Posterior cingulate gyrus (tissue), 11 donors: ENCODE measurements at regions not wholly inside any gene's neighbourhood (a gene's known extent, or its start where the extent isn't known, plus 50 kb on each side); places are given as distances from the start of the nearest gene placed in this dataset.
A peak's percentile ranks its signal among the peaks of the same experiment; 100 is the strongest.
"Not testable (repeated sequence)": the region's sequence is repeated elsewhere in the genome, so short reads cannot be mapped to it uniquely, and the experiment has no call there.

Experiments
- DNase-seq, 10 donors: peaks; one replicate each; pipeline versions ENCODE4 v3.0.0 to v3.0.0-alpha.2; 2020 to 2021; ENCODE audit warnings: mixed read lengths in 3 of 10
- intact Hi-C: fragments of 100-400 bp; cut with DNase I; formaldehyde crosslinking; loops from one replicate; pipeline ENCODE4 v1.15.1; 2023

DNA sequence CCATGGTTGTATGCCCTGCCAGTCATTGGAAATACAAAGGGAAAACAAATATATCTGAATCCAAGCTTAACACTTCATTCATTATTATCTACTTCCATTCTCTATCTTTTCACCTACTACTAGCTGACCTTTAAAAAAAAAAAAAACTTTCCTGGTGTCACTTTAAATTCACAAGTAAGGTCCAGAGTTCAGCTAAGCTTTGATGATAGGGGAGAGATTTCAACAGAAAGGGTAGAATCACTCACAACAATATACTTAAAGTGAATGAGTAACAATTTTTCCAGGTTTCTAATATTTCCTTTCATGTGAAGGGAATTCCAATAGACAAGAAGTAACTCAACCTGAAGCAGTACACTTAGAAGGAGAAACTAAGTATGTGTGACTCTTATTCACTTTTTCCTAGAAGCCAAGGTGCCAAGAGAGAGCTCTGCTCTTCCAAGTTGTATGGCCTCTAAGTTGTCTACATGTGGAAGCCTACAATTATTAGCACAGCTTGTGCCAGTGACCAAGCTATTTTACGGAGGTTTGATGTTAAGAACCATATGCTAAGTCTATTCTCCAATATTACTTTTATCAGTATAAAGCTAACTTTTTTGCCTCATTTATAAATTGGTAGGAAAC is 371.7 kb downstream of the TENT5A start:
- intact Hi-C loops, result no loop called here
- no peak for DNase-seq

DNA sequence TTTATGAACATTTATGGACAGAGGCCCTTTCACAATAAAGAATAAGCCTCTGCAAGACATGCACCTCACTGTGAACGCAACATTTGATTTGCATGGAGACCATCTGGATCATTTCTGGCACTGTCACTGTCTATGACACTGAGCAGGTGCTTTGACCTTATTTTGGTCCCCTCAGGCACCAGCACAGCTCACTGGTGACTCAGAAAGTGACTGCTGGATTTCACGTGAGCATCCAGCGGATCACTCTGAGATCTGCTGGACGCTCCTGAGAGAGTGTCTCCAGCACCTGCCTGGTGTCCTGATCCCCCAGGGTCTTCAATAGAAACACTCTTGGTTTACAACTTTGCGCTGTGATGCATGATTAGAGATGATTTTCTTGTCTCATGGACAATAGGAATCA is 375.7 kb downstream of the TENT5A start:
- intact Hi-C loops, result no loop called here
- peak in 1 of 10 donors; percentile 34 for DNase-seq

DNA sequence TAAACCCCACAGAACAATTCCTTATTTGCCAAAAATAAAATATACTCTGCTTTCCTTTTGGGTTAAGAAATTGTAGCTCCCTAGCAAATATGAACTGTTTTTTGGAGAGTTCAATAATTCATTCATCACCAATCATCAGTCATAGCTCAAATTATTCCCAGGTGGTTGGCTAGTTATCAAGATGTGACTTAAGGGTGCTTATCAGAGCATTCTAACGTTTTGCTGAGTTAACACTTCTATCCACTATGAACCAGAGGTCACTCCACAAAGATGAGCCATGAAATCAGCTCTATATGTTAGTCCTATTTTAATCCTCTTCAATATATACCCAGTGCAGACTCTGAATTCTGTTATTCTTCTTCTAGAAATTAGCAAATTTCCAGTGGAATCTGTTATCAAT is 379.1 kb downstream of the TENT5A start:
- intact Hi-C loops, result no loop called here
- DNase-seq, result no peak

DNA sequence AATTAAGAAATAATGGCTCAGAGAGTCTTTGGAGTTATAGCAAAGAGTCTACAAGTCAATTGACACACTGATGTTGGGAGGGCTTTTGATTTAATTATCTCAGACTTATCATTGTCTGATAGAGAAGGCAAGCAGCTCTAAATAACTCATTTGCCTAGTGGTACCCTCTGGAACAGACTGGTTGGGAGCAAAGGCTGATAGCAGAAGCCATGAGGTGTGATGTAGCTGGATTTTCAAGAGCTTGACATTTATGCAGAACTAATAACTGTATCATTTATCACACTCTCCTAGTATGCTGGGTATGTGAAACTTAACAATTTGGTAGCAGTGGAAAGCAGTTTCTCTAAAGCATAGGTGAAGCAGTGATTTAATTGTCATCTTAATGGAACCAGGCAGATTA is 380.6 kb downstream of the TENT5A start:
- DNase-seq, result no peak
- intact Hi-C loops, result no loop called here

DNA sequence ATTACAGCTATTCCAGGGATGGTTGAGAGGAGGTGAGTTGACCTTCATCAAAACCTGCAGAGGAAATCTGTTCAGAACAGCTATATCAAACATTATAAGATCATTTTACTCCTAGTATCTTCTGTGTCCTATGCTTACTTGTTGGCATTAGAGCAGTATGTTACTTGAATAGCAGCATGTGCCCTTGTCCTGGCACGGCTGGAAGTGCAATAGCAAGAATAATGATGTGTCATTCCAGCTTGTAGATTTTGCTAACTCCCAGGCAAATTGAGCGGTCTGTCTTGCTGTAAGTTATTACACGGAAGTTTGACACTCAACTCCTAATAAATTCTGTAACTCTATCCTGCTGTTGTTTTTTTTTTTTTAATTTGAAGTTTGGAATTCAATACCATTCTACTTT is 385.5 kb downstream of the TENT5A start:
- no peak for DNase-seq
- intact Hi-C loops, result no loop called here

DNA sequence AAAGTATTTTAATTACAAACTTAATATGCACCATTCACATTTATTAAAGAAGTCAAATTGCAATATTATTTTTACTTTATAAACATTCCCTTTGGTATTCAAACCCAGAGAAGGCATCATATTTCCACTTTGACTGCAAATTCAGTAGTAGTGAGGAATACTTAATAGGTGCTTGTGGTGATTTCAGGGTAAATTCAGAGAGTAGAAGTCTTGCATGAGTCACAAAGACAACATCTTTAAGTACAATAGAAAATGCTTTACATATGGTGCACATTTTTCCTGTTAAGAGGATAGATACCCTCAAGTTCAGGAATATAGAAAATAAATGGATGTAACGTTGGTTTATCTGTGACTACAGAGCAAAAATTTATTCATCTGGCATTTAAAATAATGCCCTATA is 390.2 kb downstream of the TENT5A start:
- no peak for DNase-seq
- intact Hi-C loops, result no loop called here

DNA sequence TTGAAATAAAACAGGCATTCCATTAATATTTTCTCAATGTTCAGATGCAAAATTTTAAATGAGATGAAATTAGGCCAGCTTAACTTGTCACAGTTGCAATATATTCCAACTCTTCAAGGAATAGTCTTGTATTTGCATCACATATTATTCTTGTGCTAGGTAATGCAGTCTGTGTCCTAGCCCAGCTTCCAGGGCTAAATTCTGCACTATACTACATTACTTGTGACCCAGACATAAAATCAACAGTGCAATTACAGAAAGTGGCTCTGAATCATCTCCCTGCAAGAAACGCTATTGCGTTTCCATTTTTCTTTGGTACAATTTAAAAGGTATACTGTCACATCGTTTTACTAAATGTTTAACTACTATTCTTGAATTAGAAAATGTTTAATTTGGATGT is 399.2 kb downstream of the TENT5A start:
- DNase-seq, result no peak
- intact Hi-C loops, result no loop called here

DNA sequence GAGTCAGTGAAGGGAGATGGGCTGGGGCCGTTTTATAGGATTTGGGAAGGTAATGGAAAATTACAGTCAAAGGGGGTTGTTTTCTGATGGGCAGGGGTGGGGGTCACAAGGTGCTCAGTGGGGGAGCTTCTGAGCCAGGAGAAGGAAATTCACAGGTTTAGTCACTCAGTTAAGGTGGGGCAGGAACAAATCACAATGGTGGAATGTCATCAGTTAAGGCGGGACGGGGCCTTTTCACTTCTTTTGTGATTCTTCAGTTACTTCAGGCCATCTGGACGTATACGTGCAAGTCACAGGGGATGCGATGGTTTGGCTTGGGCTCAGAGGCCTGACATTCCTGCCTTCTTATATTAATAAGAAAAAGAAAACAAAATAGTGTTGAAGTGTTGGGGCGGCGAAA is 408.5 kb downstream of the TENT5A start:
- DNase-seq, result peak in 1 of 10 donors; percentile 55
- intact Hi-C loops, result not testable (repeated sequence)

DNA sequence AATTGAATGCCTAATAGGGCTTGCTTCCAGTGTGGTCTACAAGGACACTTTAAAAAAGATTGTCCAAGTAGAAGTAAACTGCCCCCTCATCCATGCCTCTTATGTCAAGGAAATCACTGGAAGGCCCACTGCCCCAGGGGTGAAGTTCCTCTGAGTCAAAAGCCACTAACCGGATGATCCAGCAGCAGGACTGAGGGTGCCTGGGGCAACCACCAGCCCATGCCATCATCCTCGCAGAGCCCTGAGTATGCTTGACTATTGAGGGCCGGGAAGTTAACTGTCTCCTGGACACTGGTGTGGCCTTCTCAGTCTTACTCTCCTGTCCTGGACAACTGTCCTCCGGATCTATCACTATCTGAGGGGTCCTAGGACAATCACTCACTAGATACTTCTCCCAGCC is 411.5 kb downstream of the TENT5A start:
- intact Hi-C loops, result no loop called here
- no peak for DNase-seq

DNA sequence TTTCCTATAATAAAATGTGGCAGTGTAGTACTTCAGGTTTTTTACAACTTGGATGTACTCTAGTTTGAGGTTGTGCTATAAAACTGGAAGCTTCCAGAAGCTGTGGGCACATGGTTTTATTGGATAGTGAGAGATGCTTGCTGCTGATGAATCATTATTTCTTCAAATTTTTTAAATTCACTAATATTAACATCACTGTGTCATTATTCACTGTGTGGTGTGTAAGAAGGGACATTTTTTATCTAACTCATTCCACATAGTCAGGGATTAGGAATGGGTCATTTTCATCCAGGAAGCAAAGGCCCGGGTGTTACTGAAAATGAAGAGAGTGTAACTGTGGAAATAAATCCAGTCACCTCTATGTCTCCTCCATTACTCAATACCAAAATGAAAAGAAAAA is 421.0 kb downstream of the TENT5A start:
- intact Hi-C loops, result no loop called here
- DNase-seq, result no peak

DNA sequence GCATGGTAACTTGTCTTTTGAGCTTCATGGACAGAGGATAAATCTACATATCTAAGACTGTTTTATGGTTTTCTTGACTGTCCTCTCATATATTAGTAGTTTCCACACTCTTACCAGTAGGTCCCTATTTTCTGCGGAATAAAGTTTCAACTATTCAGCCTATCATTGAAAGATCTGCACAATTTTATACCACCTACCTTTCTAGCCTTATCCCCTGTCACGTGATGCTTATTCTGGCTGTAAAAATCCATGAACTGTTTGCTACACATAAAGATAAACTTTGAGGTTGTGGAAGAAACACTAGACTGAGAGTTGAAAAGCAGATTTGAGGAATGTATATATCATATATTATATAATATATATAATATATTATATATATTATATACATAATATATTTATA is 423.8 kb downstream of the TENT5A start:
- DNase-seq, result no peak
- intact Hi-C loops, result no loop called here

DNA sequence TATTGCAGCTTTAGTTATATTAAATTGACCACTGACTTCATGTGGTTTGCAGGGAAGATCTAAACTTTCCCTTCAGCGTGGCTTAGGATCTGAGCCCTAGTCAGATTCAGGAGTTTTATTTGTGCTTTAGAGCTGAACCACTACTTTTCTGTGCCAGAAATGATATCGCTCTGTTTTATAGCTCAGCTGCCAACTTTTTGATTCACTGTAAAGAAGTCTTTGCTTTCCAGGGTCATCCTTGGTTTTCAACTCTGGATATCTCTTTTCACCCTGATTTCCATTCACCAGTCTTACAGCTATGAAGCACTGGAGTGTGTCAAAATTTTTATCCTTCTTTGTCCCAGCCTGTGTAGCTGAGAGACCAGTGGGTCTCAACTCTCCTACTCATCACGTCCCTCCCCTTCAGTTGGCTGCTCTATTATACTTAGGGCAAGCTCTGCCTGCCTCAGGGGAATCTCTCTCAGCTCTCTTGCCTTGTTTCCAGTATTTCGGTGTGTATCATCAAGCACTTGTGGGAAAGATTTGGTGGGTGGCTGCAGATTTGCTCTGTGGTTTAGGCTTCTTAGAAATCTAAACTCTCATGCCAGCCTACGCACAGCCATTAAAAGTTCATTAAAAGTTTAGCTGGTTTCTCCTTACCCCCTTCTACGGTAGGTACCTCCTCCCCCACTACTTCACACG is 425.5 kb downstream of the TENT5A start:
- intact Hi-C loops, result no loop called here
- no peak for DNase-seq

DNA sequence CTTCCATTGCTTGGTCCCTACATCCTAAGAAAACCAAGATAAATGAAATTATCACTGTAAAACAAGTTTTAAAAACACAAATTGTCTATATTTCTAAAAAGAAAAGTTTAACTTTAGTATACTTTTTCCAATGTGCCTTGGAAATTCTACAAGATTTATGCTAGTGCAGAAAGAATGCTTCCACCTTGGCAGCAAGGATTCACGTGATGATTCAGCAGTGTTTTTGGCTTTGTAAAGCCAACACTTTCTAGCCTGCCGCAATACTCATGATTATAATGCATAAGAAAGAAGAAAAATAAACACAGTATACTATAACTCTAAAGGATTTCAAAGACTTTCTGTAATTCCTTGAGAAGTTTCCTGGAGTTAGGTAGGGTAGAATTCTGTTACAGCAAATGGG is 442.7 kb downstream of the TENT5A start:
- intact Hi-C loops, result no loop called here
- no peak for DNase-seq

DNA sequence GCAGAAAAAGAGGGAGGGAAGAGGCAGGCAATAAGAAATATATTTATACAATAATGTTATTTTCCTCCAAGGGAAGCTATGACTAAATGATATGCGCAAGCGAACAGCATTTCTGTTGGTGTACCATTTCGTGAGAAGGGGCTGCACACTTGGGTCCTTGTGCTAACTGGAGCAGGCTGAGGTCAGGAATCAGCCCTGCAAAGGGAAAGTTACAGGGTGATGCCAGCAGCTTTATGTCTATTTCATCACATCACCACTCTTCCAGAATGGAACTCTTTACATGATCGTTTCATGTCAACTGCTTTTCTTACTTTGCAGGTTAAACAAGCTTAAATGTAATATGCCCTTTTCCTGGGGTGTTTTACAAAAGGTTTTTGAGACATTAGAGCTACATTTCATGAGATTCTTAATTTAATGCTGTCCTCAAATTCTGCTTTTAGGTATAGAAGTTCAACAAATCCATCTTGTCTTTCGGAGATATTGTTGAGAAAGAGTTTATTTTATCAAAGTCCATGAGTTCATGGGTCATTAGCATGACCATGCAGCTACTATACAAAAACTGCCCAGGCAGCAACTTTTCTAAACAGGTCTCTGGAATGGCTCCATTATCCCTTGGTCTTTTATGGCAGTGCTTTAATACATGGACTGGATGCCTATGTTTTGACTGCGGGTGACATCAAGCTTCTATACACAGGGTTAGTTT is 443.8 kb downstream of the TENT5A start:
- intact Hi-C loops, result no loop called here
- no peak for DNase-seq

DNA sequence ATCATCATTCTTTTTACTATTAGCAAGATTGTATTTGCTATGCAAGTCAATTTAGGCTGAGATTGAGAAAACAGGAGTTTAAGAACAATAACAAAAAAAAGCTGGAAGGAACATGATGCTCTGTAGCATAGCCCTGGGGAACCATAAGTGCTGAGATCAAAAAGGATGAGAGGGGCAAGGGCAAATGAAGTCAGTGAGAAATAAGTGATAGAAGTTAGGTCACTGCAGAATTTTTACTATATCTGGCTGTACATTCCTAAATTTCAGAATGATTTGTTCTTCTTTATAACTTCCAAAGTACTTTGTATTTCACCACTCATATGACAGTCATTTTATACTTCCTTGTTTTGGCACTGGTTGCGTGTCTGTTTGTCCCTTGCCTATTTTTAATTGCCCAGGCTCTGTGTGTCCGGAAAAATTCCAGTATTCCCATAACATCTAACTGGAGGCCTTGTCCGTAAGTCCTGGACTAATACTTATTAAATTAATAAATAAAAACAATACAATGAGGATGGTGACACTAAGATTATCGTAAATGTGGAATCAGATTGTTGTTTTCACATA is 444.7 kb downstream of the TENT5A start:
- DNase-seq, result no peak
- intact Hi-C loops, result no loop called here

DNA sequence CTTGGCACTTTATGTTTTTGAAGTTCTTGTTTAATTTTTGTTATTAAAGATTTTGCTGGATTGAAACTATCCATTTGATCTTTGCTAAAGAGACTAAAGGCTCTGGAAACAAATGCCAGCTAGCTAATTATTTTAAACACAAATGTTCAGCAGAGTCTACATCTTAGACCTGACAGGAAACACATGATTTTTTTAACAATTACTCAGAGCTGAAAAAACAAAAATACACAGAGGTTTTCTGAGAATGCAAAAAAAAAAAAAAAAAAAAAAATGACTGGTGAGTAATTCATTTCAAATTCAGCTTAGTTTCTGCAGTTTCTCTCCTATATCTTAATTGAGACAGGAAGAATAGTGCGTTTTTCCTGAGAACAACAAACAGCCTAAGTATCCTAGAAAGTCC is 448.0 kb downstream of the TENT5A start:
- DNase-seq, result no peak
- intact Hi-C loops, result no loop called here

DNA sequence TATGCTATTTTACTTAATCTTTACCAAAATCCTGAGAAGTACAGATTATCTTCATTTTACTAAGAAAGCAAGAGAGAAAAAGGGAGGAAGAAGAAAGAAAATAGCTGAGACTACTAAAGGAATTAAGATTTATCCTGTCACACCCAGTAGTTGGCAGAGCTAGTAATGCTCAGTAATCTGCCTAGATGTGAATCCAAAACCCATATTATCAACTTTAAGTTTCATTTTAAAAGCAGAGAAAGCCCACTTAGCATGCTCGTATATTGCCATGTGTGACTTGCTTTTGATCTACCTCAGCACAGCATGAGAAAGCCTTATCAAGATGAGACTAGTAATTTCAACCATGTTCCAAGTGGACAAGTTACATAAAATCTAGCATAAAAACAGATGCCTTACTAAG is 451.5 kb downstream of the TENT5A start:
- DNase-seq, result no peak
- intact Hi-C loops, result no loop called here

DNA sequence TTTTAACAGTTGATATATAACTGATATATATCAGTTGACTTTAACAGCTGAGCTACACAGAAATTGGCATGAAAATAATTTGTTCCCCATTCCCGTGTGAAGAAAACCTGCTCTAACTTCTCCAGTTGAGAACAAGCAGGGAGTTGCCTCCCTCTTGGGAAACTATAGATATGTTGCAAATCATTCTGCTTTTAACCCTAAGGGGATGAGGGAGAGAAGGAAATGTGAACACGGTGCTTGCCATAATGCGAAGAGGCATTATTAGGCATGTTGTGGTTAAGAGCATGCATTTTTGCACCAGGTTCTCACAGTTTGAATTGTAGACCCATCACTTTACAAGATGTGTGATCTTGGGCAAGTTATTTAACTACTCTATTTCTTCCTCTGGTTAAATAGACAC is 453.7 kb downstream of the TENT5A start:
- DNase-seq, result no peak
- intact Hi-C loops, result no loop called here

DNA sequence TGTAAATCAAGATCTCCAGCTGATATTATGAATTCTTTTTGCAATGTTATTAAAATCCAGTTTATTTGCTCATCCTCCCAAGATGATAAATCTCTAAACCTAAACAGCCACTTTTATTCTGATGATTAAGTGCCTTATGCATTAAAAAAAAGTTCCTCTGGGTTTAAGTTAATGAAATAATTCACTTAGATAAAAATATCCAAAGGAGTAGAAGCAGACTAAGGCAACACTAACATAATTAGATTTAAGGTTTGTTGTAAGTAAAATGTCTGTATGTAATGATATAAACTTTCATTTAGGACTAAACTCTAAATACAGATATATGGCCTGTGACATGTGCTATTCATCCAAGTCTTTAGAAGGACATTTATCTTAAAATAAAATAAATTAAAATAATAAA is 457.2 kb downstream of the TENT5A start:
- intact Hi-C loops, result no loop called here
- DNase-seq, result no peak

DNA sequence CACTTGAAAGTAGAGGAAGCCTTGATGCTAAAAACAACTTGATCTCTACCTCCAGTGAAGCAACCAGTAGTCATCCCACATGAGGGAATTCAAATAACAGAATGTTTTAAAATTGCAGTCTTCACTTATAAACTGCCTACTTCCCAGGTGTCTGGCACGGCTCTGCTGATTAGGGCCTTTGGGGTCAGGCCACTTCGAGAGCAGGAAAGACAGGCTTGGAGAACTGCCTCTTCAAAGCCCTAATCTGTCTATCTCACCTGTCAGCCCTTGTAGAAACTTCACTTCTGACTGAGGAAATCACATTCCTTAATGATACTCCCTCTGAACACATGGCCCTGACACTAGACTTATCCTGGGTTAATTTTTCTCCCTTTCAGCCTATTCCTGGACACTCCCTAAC is 458.6 kb downstream of the TENT5A start:
- no peak for DNase-seq
- intact Hi-C loops, result no loop called here

DNA sequence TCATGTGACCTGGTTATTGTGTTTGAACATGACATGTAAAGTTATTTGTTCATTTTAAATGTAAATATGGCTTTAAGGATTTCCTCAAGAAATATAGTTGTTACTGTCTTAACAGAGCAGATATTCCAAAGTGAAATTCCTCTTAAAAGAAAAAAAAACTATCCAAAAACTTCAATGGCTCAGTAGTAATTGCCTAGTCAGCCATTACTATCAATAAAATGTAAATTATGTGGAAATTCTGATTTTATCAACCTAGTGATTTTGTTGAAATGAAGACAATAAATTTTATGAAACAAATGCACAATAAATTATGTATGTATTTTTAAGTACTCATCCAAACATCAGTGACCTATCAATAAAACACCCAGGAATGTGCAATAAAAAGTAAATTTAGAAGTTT is 463.3 kb downstream of the TENT5A start:
- intact Hi-C loops, result no loop called here
- no peak for DNase-seq

DNA sequence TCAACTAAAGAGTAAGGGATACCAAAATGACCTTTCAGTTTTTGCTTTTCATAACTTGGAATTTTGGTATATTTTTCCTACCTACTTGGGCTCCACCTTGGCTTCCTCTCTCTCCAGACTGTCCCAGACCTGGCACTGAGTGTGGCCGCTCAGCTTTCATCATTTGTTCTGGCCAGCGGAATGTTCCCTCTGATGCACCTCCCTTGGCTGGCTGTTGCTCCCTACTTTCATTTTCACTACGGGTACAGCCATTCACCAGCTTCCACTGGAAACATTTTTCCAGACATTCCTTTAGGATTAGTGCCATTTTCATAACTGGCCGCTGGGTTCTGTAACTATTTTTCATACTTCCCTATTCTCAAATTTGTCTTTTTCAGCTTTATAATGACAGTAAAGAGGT is 487.4 kb downstream of the TENT5A start:
- intact Hi-C loops, result no loop called here
- DNase-seq, result no peak
